Tibial nerve (tissue), 4 donors: ENCODE measurements at regions not wholly inside any gene's neighbourhood (a gene's known extent, or its start where the extent isn't known, plus 50 kb on each side); places are given as distances from the start of the nearest gene placed in this dataset.
"Not testable (repeated sequence)": the region's sequence is repeated elsewhere in the genome, so short reads cannot be mapped to it uniquely, and the experiment has no call there.

Experiments used
- DNase-seq, 2 donors: peaks; one replicate each; pipeline ENCODE4 v3.0.0-alpha.2; 2019; ENCODE audit warnings: low spot score in 2 of 2
- H3K27ac ChIP-seq, 4 donors: fragments of 200-600 bp; sonication (generic) in 3 of 4; one replicate each; pipeline ENCODE4 v1.5.1; 2017 to 2019; ENCODE audit warnings: mild to moderate bottlenecking in 1 of 4
- H3K27me3 ChIP-seq, 2 donors: fragments of 200-600 bp; sonication (generic) in 1 of 2; one replicate each; pipeline versions ENCODE4 v1.5.1 to v1.6.0; 2017 to 2019
- H3K36me3 ChIP-seq, 3 donors: fragments of 200-600 bp; sonication (generic); one replicate each; pipeline ENCODE4 v1.5.1; 2018 to 2019
- H3K4me1 ChIP-seq, 4 donors: fragments of 200-600 bp; sonication (generic) in 3 of 4; one replicate each; pipeline ENCODE4 v1.5.1; 2017 to 2019
- H3K4me3 ChIP-seq, 4 donors: fragments of 200-600 bp; sonication (generic) in 3 of 4; one replicate each; pipeline ENCODE4 v1.5.1; 2017 to 2019; ENCODE audit warnings: mild to moderate bottlenecking in 1 of 4, moderate library complexity in 1 of 4
- H3K9me3 ChIP-seq, 4 donors: fragments of 200-600 bp; sonication (generic) in 3 of 4; one replicate each; pipeline ENCODE4 v1.5.1; 2017 to 2019
- CTCF ChIP-seq, 5 experiments: fragments of 200-600 bp in 3 of 5; fragments of 450-650 bp in 2 of 5; sonication (generic) in 3 of 5; IDR thresholded peaks; one replicate each; pipeline ENCODE4 v1.5.1; 2016 to 2019; ENCODE audit warnings: antibody characterized with exemption in 5 of 5, mild to moderate bottlenecking in 3 of 5, moderate library complexity in 2 of 5
- EP300 ChIP-seq, 2 donors: sonication (generic); formaldehyde crosslinking; IDR thresholded peaks; one replicate each; pipeline ENCODE4 v1.6.1; 2017; ENCODE audit warnings: antibody characterized with exemption in 2 of 2, mild to moderate bottlenecking in 1 of 2
- POLR2A ChIP-seq, 2 donors: fragments of 450-650 bp; IDR thresholded peaks; one replicate each; pipeline ENCODE4 v1.6.1; 2017; ENCODE audit warnings: antibody characterized with exemption in 2 of 2, mild to moderate bottlenecking in 2 of 2, moderate library complexity in 2 of 2
- WGBS, 2 donors: methylation state at CpG; one replicate each; pipeline ENCODE4 v1.1.5; 2018; 5-methylcytosine and 5-hydroxymethylcytosine counted together

GRCh38 chr3:25182794-25183193 lies 245.3 kb upstream of the RARB start:
- Histone ChIP-seq H3K27ac (no peak overlapping the region), H3K9me3 (no peaks in the 10 kb centered on the region), H3K4me3 (no peak overlapping the region), H3K27me3 (no peaks in the 10 kb centered on the region), H3K36me3 (no peaks in the 10 kb centered on the region), H3K4me1 (no peaks in the 10 kb centered on the region)
- no peak for DNase-seq
- 83 to 86% methylated on average over 3 of the region's 3 CpGs for WGBS, 2 donors
- TF ChIP-seq CTCF (IDR thresholded peaks at IDR 0.05) (no peak), POLR2A (IDR thresholded peaks at IDR 0.05) (no peak), EP300 (IDR thresholded peaks at IDR 0.05) (no peak)

- no peaks in the 10 kb centered on the region for H3K36me3 ChIP-seq
- H3K9me3 ChIP-seq, result no peaks in the 10 kb centered on the region
- no peak for TF ChIP-seq CTCF (IDR thresholded peaks at IDR 0.05)
- no peak for TF ChIP-seq POLR2A (IDR thresholded peaks at IDR 0.05)
- no peak for TF ChIP-seq EP300 (IDR thresholded peaks at IDR 0.05)
- no peak for DNase-seq
- WGBS, 2 donors, result 69 to 71% methylated on average over 4 of the region's 4 CpGs
- H3K4me1 ChIP-seq, result no peaks in the 10 kb centered on the region
- H3K4me3 ChIP-seq, result no peak overlapping the region
- H3K27me3 ChIP-seq, result no peaks in the 10 kb centered on the region
- H3K27ac ChIP-seq, result no peak overlapping the region
Measured at GRCh38 chr3:25184641-25185250, 243.3 kb upstream of the RARB start.

GRCh38 chr3:25191673-25192072 lies 236.4 kb upstream of the RARB start:
- Histone ChIP-seq H3K27ac (no peak overlapping the region), H3K4me1 (no peaks in the 10 kb centered on the region), H3K4me3 (no peak overlapping the region), H3K9me3 (no peaks in the 10 kb centered on the region), H3K27me3 (no peaks in the 10 kb centered on the region), H3K36me3 (no peaks in the 10 kb centered on the region)
- WGBS, 2 donors, result 52 to 55% methylated on average over 5 of the region's 5 CpGs
- TF ChIP-seq EP300 (IDR thresholded peaks at IDR 0.05), result no peak
- TF ChIP-seq CTCF (IDR thresholded peaks at IDR 0.05), result no peak
- TF ChIP-seq POLR2A (IDR thresholded peaks at IDR 0.05), result no peak
- no peak for DNase-seq

- H3K9me3 ChIP-seq, result peaks cover 0 to 18% (median 0%) of the 10 kb centered on the region in 4 donors
- DNase-seq, H3K27ac ChIP-seq, H3K36me3 ChIP-seq, H3K27me3 ChIP-seq, H3K4me3 ChIP-seq, H3K4me1 ChIP-seq: not testable (repeated sequence)
- 89 to 90% methylated on average over 5 of the region's 5 CpGs for WGBS, 2 donors
Measured at GRCh38 chr3:25199567-25199966, 228.5 kb upstream of the RARB start.

- TF ChIP-seq CTCF (IDR thresholded peaks at IDR 0.05) (no peak), POLR2A (IDR thresholded peaks at IDR 0.05) (no peak), EP300 (IDR thresholded peaks at IDR 0.05) (no peak)
- no peaks in the 10 kb centered on the region for H3K27me3 ChIP-seq
- no peak for DNase-seq
- no peaks in the 10 kb centered on the region for H3K36me3 ChIP-seq
- no peak overlapping the region for H3K4me3 ChIP-seq
- 77 to 83% methylated on average over 7 of the region's 7 CpGs for WGBS, 2 donors
- H3K9me3 ChIP-seq, result no peaks in the 10 kb centered on the region
- no peak overlapping the region for H3K27ac ChIP-seq
- H3K4me1 ChIP-seq, result no peaks in the 10 kb centered on the region
Measured at GRCh38 chr3:25212736-25213135, 215.3 kb upstream of the RARB start.

- Histone ChIP-seq H3K27me3 (no peaks in the 10 kb centered on the region), H3K27ac (no peak overlapping the region), H3K4me3 (no peak overlapping the region), H3K9me3 (no peaks in the 10 kb centered on the region), H3K36me3 (no peaks in the 10 kb centered on the region), H3K4me1 (no peaks in the 10 kb centered on the region)
- TF ChIP-seq CTCF (IDR thresholded peaks at IDR 0.05) (no peak), POLR2A (IDR thresholded peaks at IDR 0.05) (no peak), EP300 (IDR thresholded peaks at IDR 0.05) (no peak)
- WGBS, 2 donors, result 78 to 79% methylated on average over 2 of the region's 2 CpGs
- DNase-seq, result no peak
Measured at GRCh38 chr3:25214034-25214433, 214.0 kb upstream of the RARB start.
